Upper lobe of left lung (tissue), 4 donors: ENCODE measurements at regions not wholly inside any gene's neighbourhood (a gene's known extent, or its start where the extent isn't known, plus 50 kb on each side); places are given as distances from the start of the nearest gene placed in this dataset.

ENCODE experiments used
- CTCF ChIP-seq, 6 experiments: fragments of 450-650 bp in 4 of 6; fragments of 200-600 bp in 2 of 6; sonication (generic) in 2 of 6; IDR thresholded peaks; one replicate each; pipeline ENCODE4 v1.5.1; 2016 to 2019; ENCODE audit warnings: antibody characterized with exemption in 6 of 6
- POLR2A ChIP-seq, 4 donors: fragments of 450-650 bp; IDR thresholded peaks; one replicate each; pipeline ENCODE4 v1.5.1; 2016 to 2017; ENCODE audit warnings: antibody characterized with exemption in 4 of 4, mild to moderate bottlenecking in 2 of 4

- no peak for TF ChIP-seq CTCF (IDR thresholded peaks at IDR 0.05)
- TF ChIP-seq POLR2A (IDR thresholded peaks at IDR 0.05) = no peak
These were observed 350.5 kb downstream of the CDC5L start for GRCh38 chr6:44737829-44738528.
